ENCODE measurements at regions not wholly inside any gene's neighbourhood (a gene's known extent, or its start where the extent isn't known, plus 50 kb on each side); places are given as distances from the start of the nearest gene placed in this dataset.

GRCh38 chr7:47026780-47027361 lies 555.0 kb downstream of the TNS3 start:
- TF ChIP-seq POLR2A (IDR thresholded peaks at IDR 0.05; ENCODE audit: low read depth, low read length) (no peak), CEBPB (IDR thresholded peaks at IDR 0.05; ENCODE audit: low read depth, low read length) (no peak), USF2 (IDR thresholded peaks at IDR 0.05; ENCODE audit: low read depth, low read length) (no peak), MAFK (IDR thresholded peaks at IDR 0.05; ENCODE audit: low read depth, low read length) (no peak), CTCF (conservative IDR thresholded peaks at IDR 0.05; ENCODE audit: low read depth, low read length) (no peak), BHLHE40 (IDR thresholded peaks at IDR 0.05; ENCODE audit: low read depth, low read length) (no peak), RAD21 (IDR thresholded peaks at IDR 0.05; ENCODE audit: low read length) (no peak), FOS (IDR thresholded peaks at IDR 0.05; ENCODE audit: low read depth, low read length) (no peak), MXI1 (IDR thresholded peaks at IDR 0.05; ENCODE audit: borderline replicate concordance, low read depth, low read length) (no peak), CHD1 (IDR thresholded peaks at IDR 0.05; ENCODE audit: low read depth, low read length) (no peak)

Data from IMR-90 (cell line).